HCT116 (cell line): ENCODE measurements at regions not wholly inside any gene's neighbourhood (a gene's known extent, or its start where the extent isn't known, plus 50 kb on each side); places are given as distances from the start of the nearest gene placed in this dataset.

Source experiments
- ATAC-seq: fragments of 200-7000 bp; cut with Tn5 transposase; 2 replicates; pipeline ENCODE4 v1.9.1; 2020; ENCODE audit warnings: mild to moderate bottlenecking, moderate library complexity
- BruUV-seq: library from RNA; stranded (reverse); fragments of 400-500 nt; replicated peaks from 2 replicates; lab custom pipeline; 2021; lab: Mats Ljungman, UMichigan
- CTCF ChIA-PET: fragments of 300-600 bp; sonication (Branson Sonifier 250); formaldehyde crosslinking; loops from one replicate; lab custom pipeline; 2021; ENCODE audit warnings: antibody characterized with exemption; lab: Charles Lee
- POLR2A ChIA-PET: fragments of 300-600, 350-600 bp; sonication (Branson Sonifier 250); formaldehyde crosslinking; loops from one replicate; lab custom pipeline; 2021; ENCODE audit warnings: antibody characterized with exemption; lab: Charles Lee
- RAD21 ChIA-PET, 2 experiments: fragments of 300-600 bp; sonication (Branson Sonifier 250); formaldehyde crosslinking; loops; one replicate each; lab custom pipeline; 2023; ENCODE audit warnings: low total read pairs in 2 of 2; ENCODE audit not compliant: uncharacterized antibody in 2 of 2, unreplicated experiment in 2 of 2, low non-redundant PET in 1 of 2; lab: Charles Lee
- DNase-seq: peaks from one replicate; pipeline ENCODE4 v3.0.0-alpha.2; 2010; ENCODE audit warnings: low read depth, low spot score
- H2AFZ ChIP-seq: fragments of 200-600 bp; shearing (Covaris generic), sonication (generic); 2 replicates; pipeline ENCODE4 v1.6.1; 2017; ENCODE audit warnings: low read depth, mixed run types, mixed read lengths, antibody characterized with exemption, low read length; ENCODE audit not compliant: poor library complexity, severe bottlenecking
- H3K27ac ChIP-seq: 2 replicates; pipeline ENCODE4 v1.5.1; 2012; ENCODE audit warnings: low read depth, low read length
- H3K27me3 ChIP-seq: fragments of 200-600 bp; sonication (generic); 2 replicates; pipeline ENCODE4 v1.6.1; 2016; ENCODE audit warnings: mixed run types, low read length, mixed read lengths; ENCODE audit not compliant: insufficient read depth
- H3K36me3 ChIP-seq, 2 experiments: fragments of 200-500 bp in 1 of 2; fragments of 200-600 bp in 1 of 2; sonication (Bioruptor generic) in 1 of 2; sonication (generic) in 1 of 2; 2 replicates each; pipeline versions ENCODE4 v1.5.1 to v1.6.1; 2014 to 2016; ENCODE audit warnings: low read length in 2 of 2, inconsistent platforms in 1 of 2, mixed read lengths in 1 of 2, mixed run types in 1 of 2; ENCODE audit not compliant: insufficient read depth in 2 of 2, control insufficient read depth in 1 of 2
- H3K4me1 ChIP-seq, 2 experiments: fragments of 200-600 bp in 1 of 2; sonication (generic) in 1 of 2; 2 replicates each; pipeline versions ENCODE4 v1.5.1 to v1.6.1; 2012 to 2017; ENCODE audit warnings: low read length in 2 of 2, inconsistent platforms in 1 of 2, mild to moderate bottlenecking in 1 of 2, mixed read lengths in 1 of 2, mixed run types in 1 of 2, moderate library complexity in 1 of 2; ENCODE audit not compliant: insufficient read depth in 2 of 2, control insufficient read depth in 1 of 2
- H3K4me2 ChIP-seq: fragments of 200-600 bp; sonication (generic); 2 replicates; pipeline ENCODE4 v1.6.1; 2017; ENCODE audit warnings: mixed run types, low read length, mixed read lengths
- H3K4me3 ChIP-seq, 2 experiments: fragments of 200-600 bp in 1 of 2; sonication (generic) in 1 of 2; replicated peaks in 1 of 2; 2 replicates each; pipeline ENCODE4 v1.5.1; 2011 to 2016; ENCODE audit warnings: low read length in 2 of 2, control low read depth in 1 of 2, low read depth in 1 of 2, mild to moderate bottlenecking in 1 of 2, mixed read lengths in 1 of 2, mixed run types in 1 of 2
- H3K79me2 ChIP-seq: fragments of 200-600 bp; sonication (generic); 2 replicates; pipeline ENCODE4 v1.6.1; 2017; ENCODE audit warnings: mild to moderate bottlenecking, mixed run types, low read length, moderate library complexity, mixed read lengths; ENCODE audit not compliant: insufficient read depth
- H3K9ac ChIP-seq: fragments of 200-600 bp; sonication (generic); 2 replicates; pipeline ENCODE4 v1.6.1; 2016; ENCODE audit warnings: low read length, mixed read lengths
- H3K9me2 ChIP-seq: fragments of 200-600 bp; sonication (generic), shearing (Covaris generic); 2 replicates; pipeline ENCODE4 v1.6.1; 2017; ENCODE audit warnings: mixed run types, mild to moderate bottlenecking, moderate library complexity; ENCODE audit not compliant: insufficient read depth
- H3K9me3 ChIP-seq, 2 experiments: fragments of 200-500 bp in 1 of 2; fragments of 200-600 bp in 1 of 2; sonication (Bioruptor generic) in 1 of 2; sonication (generic) in 1 of 2; 2 replicates each; pipeline ENCODE4 v1.6.1; 2014 to 2017; ENCODE audit warnings: low read length in 2 of 2, mixed read lengths in 2 of 2, inconsistent platforms in 1 of 2, low read depth in 1 of 2, mild to moderate bottlenecking in 1 of 2, mixed run types in 1 of 2, moderate library complexity in 1 of 2; ENCODE audit not compliant: control insufficient read depth in 1 of 2, insufficient read depth in 1 of 2
- H4K20me1 ChIP-seq: fragments of 200-600 bp; sonication (generic), shearing (Covaris generic); 2 replicates; pipeline ENCODE4 v1.6.1; 2017; ENCODE audit warnings: mixed run types, mild to moderate bottlenecking, moderate library complexity; ENCODE audit not compliant: insufficient read depth
- CBX3 ChIP-seq: IDR thresholded peaks from 2 replicates; pipeline ENCODE4 v1.6.1; 2012; ENCODE audit warnings: low read depth
- CTCF ChIP-seq, 3 experiments: fragments of 200-600 bp in 1 of 3; sonication (generic) in 1 of 3; IDR thresholded peaks in 2 of 3; conservative IDR thresholded peaks in 1 of 3; 2 replicates each; pipeline ENCODE4 v1.5.1; 2012 to 2017; ENCODE audit warnings: low read depth in 2 of 3, low read length in 2 of 3, antibody characterized with exemption in 1 of 3, borderline replicate concordance in 1 of 3, control low read depth in 1 of 3, mild to moderate bottlenecking in 1 of 3, mixed read lengths in 1 of 3, mixed run types in 1 of 3, moderate library complexity in 1 of 3; ENCODE audit not compliant: insufficient read depth in 1 of 3
- EGR1 ChIP-seq: IDR thresholded peaks from 2 replicates; pipeline ENCODE4 v1.6.1; 2012; ENCODE audit warnings: low read depth
- EZH2 ChIP-seq: fragments of 200-600 bp; sonication (generic); IDR thresholded peaks from 2 replicates; pipeline ENCODE4 v1.6.1; 2017; ENCODE audit warnings: antibody characterized with exemption, mixed run types
- EZH2phosphoT487 ChIP-seq: fragments of 200-600 bp; IDR thresholded peaks from 2 replicates; pipeline ENCODE4 v1.6.1; 2018; ENCODE audit warnings: antibody characterized with exemption, borderline replicate concordance
- JUND ChIP-seq: IDR thresholded peaks from 2 replicates; pipeline ENCODE4 v1.6.1; 2012
- POLR2A ChIP-seq: IDR thresholded peaks from 2 replicates; pipeline ENCODE4 v1.7.0; 2011; ENCODE audit warnings: borderline replicate concordance; ENCODE audit not compliant: insufficient read depth, insufficient read length; ENCODE audit errors: extremely low read depth
- POLR2AphosphoS5 ChIP-seq: IDR thresholded peaks from 2 replicates; pipeline ENCODE4 v1.6.1; 2011; ENCODE audit warnings: mild to moderate bottlenecking, low read depth, low read length, moderate library complexity
- REST ChIP-seq: IDR thresholded peaks from 2 replicates; pipeline ENCODE4 v1.6.1; 2012; ENCODE audit warnings: low read depth
- SIN3A ChIP-seq: IDR thresholded peaks from 2 replicates; pipeline ENCODE4 v1.6.1; 2012; ENCODE audit warnings: low read depth
- SP1 ChIP-seq: IDR thresholded peaks from 2 replicates; pipeline ENCODE4 v1.6.1; 2012; ENCODE audit warnings: low read depth
- TCF7L2 ChIP-seq: IDR thresholded peaks from 2 replicates; pipeline ENCODE4 v1.7.0; 2011; ENCODE audit warnings: borderline replicate concordance, inconsistent platforms; ENCODE audit not compliant: insufficient read depth, insufficient read length; ENCODE audit errors: extremely low read depth
- YY1 ChIP-seq: IDR thresholded peaks from 2 replicates; pipeline ENCODE4 v1.6.1; 2011; ENCODE audit warnings: low read length, low read depth, moderate library complexity, mild to moderate bottlenecking; ENCODE audit not compliant: insufficient replicate concordance; ENCODE audit errors: extremely low read depth
- ZFX ChIP-seq: fragments of 450-650 bp; IDR thresholded peaks from 2 replicates; pipeline ENCODE4 v1.6.1; 2017
- intact Hi-C: fragments of 100-400 bp; cut with micrococcal nuclease; formaldehyde crosslinking; loops from 2 replicates; pipeline ENCODE4 v1.10.0; 2022
- TF ChIP-seq, protein P1 (sequence below): IDR thresholded peaks from 2 replicates; pipeline ENCODE4 v1.6.1; 2012
- TF ChIP-seq, protein P2 (sequence below): IDR thresholded peaks from 2 replicates; pipeline ENCODE4 v1.6.1; 2012

DNA sequence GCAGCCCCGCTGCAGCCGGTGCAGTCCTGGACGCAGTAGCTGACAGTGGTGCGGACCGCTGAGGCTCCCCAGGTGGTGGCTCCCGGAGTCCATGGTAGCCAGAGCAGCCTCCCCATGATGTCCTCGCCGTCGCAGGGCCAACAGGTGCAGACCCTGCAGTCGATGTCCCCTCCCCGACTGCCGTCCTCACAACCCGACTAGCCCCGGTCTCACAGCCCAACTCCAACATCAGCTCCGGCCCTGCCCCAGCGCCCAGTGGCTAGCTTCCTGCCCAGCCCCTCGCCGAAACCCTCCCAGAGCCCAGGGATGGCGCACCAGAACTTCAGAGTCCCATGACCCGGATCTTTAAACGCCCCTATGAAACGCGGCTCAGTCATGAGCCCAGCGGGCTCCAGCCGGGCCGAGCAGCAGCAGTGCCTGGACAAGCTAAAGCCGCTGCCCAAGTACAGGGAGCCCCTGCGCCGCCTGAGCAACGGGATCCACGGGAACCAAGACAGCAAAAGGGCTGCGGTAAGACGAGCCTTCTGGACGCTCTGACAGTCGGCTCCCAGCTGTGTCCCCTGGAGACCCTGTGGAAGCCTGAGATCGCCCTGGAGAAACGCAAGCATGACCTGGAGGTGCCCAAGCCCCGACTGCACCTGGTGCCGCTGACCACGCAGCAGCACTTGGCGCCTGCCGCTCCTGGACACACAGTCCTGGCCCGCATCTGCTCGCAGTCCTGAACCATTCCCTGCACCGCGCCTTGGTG lies 53.8 kb upstream of the TUBA3E start:
- TF ChIP-seq CBX3 (no peak), EZH2 (no peak)
- H3K4me1 ChIP-seq, result 0 out of 4 replicates have a peak, but pooled peaks cover 0 to 3% of the 10 kb centered on the region in 2 experiments
- no peaks in the 10 kb centered on the region for H3K9me3 ChIP-seq
- ATAC-seq (no peak), DNase-seq (no peak)
- no TSS peak for BruUV-seq
- H4K20me1 ChIP-seq, result no peaks in the 10 kb centered on the region
- intact Hi-C loops, result no loop called here
- ChIA-PET CTCF (no interaction called here), POLR2A (no interaction called here), RAD21 (no interaction called here)
- H3K9ac ChIP-seq, result no peak overlapping the region
- H3K79me2 ChIP-seq, result no peaks in the 10 kb centered on the region
- H3K9me2 ChIP-seq, result no peaks in the 10 kb centered on the region
- no peaks in the 10 kb centered on the region for H3K27me3 ChIP-seq
- no peak overlapping the region for H3K4me3 ChIP-seq
- H2AFZ ChIP-seq, result no peak overlapping the region
- H3K27ac ChIP-seq, result no peak overlapping the region
- no peak overlapping the region for H3K4me2 ChIP-seq
- no peaks in the 10 kb centered on the region for H3K36me3 ChIP-seq

GRCh38 chr2:130251535-130251872 lies 53.3 kb upstream of the TUBA3E start:
- H3K4me3 ChIP-seq, result no peak overlapping the region
- no peak overlapping the region for H3K9ac ChIP-seq
- no peaks in the 10 kb centered on the region for H4K20me1 ChIP-seq
- no peaks in the 10 kb centered on the region for H3K27me3 ChIP-seq
- RAD21 ChIA-PET, result no interaction called here
- DNase-seq (no peak), ATAC-seq (no peak)
- H3K36me3 ChIP-seq, result no peaks in the 10 kb centered on the region
- no peaks in the 10 kb centered on the region for H3K9me3 ChIP-seq
- BruUV-seq, result no TSS peak
- CTCF ChIA-PET, result no interaction called here
- no peak overlapping the region for H3K4me2 ChIP-seq
- H2AFZ ChIP-seq, result no peak overlapping the region
- POLR2A ChIA-PET, result no interaction called here
- no peak overlapping the region for H3K27ac ChIP-seq
- H3K79me2 ChIP-seq, result no peaks in the 10 kb centered on the region
- intact Hi-C loops, result no loop called here
- 0 out of 4 replicates have a peak, but pooled peaks cover 0 to 3% of the 10 kb centered on the region in 2 experiments for H3K4me1 ChIP-seq
- no peaks in the 10 kb centered on the region for H3K9me2 ChIP-seq
- TF ChIP-seq ZFX (no peak), POLR2A (no peak), SP1 (no peak), EGR1 (no peak), SIN3A (no peak), REST (no peak), CTCF (IDR thresholded peaks at IDR 0.05 in 2 of 3, conservative IDR thresholded peaks at IDR 0.05 in 1 of 3; ENCODE audit: borderline replicate concordance in 1 of 3, insufficient read depth in 1 of 3, low read depth in 2 of 3, low read length in 2 of 3) (no peak), TCF7L2 (no peak), YY1 (no peak), JUND (no peak), POLR2AphosphoS5 (no peak), EZH2phosphoT487 (no peak)
- TF ChIP-seq, protein P1, sequence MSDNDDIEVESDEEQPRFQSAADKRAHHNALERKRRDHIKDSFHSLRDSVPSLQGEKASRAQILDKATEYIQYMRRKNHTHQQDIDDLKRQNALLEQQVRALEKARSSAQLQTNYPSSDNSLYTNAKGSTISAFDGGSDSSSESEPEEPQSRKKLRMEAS, result no peak
- TF ChIP-seq, protein P2, sequence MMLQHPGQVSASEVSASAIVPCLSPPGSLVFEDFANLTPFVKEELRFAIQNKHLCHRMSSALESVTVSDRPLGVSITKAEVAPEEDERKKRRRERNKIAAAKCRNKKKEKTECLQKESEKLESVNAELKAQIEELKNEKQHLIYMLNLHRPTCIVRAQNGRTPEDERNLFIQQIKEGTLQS, result no peak
